ENCODE measurements at regions not wholly inside any gene's neighbourhood (a gene's known extent, or its start where the extent isn't known, plus 50 kb on each side); places are given as distances from the start of the nearest gene placed in this dataset.

DNA sequence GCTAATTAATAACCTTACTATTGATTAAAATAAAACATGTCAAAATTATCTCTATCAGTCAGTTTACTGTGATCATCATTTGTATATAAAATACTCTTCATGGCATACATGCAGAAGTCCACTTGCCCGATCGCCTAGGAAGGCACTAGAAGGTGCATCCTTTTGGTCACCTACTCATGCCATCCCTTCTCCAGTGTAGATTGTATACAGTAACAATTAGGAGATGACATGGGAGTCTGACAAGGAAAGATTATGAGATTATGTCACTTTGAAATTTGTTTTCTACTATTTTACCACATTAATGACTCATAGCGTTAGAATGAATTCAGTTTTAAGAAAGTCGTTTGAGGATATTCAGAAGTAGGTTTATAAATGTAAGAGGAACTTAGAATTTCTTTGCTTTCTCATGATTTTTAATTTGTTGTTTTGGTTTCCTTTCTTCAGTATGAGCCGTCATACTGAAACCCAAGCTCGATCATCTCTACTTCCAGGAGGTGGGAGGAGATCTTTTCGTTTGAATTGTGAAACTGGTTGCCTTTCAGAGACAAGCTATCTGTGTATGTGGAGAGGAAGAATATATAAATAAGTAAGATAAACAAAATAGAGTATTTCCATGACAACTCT is 51.1 kb upstream of the UNC5C start (continued):
- no peak for TF ChIP-seq RFX5 (IDR thresholded peaks at IDR 0.05; ENCODE audit: low read depth, low read length)
- TF ChIP-seq, protein P1, sequence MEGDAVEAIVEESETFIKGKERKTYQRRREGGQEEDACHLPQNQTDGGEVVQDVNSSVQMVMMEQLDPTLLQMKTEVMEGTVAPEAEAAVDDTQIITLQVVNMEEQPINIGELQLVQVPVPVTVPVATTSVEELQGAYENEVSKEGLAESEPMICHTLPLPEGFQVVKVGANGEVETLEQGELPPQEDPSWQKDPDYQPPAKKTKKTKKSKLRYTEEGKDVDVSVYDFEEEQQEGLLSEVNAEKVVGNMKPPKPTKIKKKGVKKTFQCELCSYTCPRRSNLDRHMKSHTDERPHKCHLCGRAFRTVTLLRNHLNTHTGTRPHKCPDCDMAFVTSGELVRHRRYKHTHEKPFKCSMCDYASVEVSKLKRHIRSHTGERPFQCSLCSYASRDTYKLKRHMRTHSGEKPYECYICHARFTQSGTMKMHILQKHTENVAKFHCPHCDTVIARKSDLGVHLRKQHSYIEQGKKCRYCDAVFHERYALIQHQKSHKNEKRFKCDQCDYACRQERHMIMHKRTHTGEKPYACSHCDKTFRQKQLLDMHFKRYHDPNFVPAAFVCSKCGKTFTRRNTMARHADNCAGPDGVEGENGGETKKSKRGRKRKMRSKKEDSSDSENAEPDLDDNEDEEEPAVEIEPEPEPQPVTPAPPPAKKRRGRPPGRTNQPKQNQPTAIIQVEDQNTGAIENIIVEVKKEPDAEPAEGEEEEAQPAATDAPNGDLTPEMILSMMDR (IDR thresholded peaks at IDR 0.05 in 2 of 3, conservative IDR thresholded peaks at IDR 0.05 in 1 of 3; ENCODE audit: control insufficient read depth in 2 of 3, extremely low read depth in 1 of 3, insufficient read depth in 1 of 3, low read depth in 3 of 3, low read length in 3 of 3) = no peak
- TF ChIP-seq KLF5 (IDR thresholded peaks at IDR 0.05; ENCODE audit: partially characterized antibody) = no peak
- TF ChIP-seq CREM (IDR thresholded peaks at IDR 0.05; ENCODE audit: low read depth) = no peak
- no peak for TF ChIP-seq ZNF274 (IDR thresholded peaks at IDR 0.05; ENCODE audit: insufficient read depth, insufficient read length)
- TF ChIP-seq, protein P2, sequence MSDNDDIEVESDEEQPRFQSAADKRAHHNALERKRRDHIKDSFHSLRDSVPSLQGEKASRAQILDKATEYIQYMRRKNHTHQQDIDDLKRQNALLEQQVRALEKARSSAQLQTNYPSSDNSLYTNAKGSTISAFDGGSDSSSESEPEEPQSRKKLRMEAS (IDR thresholded peaks at IDR 0.05; ENCODE audit: low read depth, low read length) = no peak
- no peak for TF ChIP-seq ZNF24 (IDR thresholded peaks at IDR 0.05)
- no peak for TF ChIP-seq SREBF2 (IDR thresholded peaks at IDR 0.05; ENCODE audit: low read length)
- TF ChIP-seq FOS (IDR thresholded peaks at IDR 0.05; ENCODE audit: borderline replicate concordance, extremely low read depth, insufficient read length) = no peak
- no peak for TF ChIP-seq TCF7 (IDR thresholded peaks at IDR 0.05; ENCODE audit: borderline replicate concordance)
- TF ChIP-seq SP1 (IDR thresholded peaks at IDR 0.05; ENCODE audit: low read depth, low read length) = no peak
- TF ChIP-seq, protein P3, sequence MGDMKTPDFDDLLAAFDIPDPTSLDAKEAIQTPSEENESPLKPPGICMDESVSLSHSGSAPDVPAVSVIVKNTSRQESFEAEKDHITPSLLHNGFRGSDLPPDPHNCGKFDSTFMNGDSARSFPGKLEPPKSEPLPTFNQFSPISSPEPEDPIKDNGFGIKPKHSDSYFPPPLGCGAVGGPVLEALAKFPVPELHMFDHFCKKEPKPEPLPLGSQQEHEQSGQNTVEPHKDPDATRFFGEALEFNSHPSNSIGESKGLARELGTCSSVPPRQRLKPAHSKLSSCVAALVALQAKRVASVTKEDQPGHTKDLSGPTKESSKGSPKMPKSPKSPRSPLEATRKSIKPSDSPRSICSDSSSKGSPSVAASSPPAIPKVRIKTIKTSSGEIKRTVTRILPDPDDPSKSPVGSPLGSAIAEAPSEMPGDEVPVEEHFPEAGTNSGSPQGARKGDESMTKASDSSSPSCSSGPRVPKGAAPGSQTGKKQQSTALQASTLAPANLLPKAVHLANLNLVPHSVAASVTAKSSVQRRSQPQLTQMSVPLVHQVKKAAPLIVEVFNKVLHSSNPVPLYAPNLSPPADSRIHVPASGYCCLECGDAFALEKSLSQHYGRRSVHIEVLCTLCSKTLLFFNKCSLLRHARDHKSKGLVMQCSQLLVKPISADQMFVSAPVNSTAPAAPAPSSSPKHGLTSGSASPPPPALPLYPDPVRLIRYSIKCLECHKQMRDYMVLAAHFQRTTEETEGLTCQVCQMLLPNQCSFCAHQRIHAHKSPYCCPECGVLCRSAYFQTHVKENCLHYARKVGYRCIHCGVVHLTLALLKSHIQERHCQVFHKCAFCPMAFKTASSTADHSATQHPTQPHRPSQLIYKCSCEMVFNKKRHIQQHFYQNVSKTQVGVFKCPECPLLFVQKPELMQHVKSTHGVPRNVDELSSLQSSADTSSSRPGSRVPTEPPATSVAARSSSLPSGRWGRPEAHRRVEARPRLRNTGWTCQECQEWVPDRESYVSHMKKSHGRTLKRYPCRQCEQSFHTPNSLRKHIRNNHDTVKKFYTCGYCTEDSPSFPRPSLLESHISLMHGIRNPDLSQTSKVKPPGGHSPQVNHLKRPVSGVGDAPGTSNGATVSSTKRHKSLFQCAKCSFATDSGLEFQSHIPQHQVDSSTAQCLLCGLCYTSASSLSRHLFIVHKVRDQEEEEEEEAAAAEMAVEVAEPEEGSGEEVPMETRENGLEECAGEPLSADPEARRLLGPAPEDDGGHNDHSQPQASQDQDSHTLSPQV (IDR thresholded peaks at IDR 0.05) = no peak
- TF ChIP-seq PAX5 (IDR thresholded peaks at IDR 0.05; ENCODE audit: borderline replicate concordance, low read depth, low read length) = no peak
- TF ChIP-seq, protein P4, sequence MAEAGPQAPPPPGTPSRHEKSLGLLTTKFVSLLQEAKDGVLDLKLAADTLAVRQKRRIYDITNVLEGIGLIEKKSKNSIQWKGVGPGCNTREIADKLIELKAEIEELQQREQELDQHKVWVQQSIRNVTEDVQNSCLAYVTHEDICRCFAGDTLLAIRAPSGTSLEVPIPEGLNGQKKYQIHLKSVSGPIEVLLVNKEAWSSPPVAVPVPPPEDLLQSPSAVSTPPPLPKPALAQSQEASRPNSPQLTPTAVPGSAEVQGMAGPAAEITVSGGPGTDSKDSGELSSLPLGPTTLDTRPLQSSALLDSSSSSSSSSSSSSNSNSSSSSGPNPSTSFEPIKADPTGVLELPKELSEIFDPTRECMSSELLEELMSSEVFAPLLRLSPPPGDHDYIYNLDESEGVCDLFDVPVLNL (IDR thresholded peaks at IDR 0.05; ENCODE audit: low read depth, low read length) = no peak
- TF ChIP-seq, protein P5, sequence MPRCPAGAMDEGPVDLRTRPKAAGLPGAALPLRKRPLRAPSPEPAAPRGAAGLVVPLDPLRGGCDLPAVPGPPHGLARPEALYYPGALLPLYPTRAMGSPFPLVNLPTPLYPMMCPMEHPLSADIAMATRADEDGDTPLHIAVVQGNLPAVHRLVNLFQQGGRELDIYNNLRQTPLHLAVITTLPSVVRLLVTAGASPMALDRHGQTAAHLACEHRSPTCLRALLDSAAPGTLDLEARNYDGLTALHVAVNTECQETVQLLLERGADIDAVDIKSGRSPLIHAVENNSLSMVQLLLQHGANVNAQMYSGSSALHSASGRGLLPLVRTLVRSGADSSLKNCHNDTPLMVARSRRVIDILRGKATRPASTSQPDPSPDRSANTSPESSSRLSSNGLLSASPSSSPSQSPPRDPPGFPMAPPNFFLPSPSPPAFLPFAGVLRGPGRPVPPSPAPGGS (IDR thresholded peaks at IDR 0.05; ENCODE audit: borderline replicate concordance, insufficient read depth, low read depth, low read length, poor library complexity, severe bottlenecking) = no peak
- no peak for TF ChIP-seq ZNF622 (IDR thresholded peaks at IDR 0.05)
- no peak for TF ChIP-seq FOXM1 (IDR thresholded peaks at IDR 0.05; ENCODE audit: low read depth, low read length)
- no peak for TF ChIP-seq RBBP5 (conservative IDR thresholded peaks at IDR 0.05)
- TF ChIP-seq BMI1 (IDR thresholded peaks at IDR 0.05; ENCODE audit: borderline replicate concordance) = no peak
- peak; percentile 46; the same call in 1 of the 2 replicates for TF ChIP-seq MTA2 (IDR thresholded peaks at IDR 0.05; ENCODE audit: low read depth)
- peak; percentile 75 for TF ChIP-seq ATF7 (IDR thresholded peaks at IDR 0.05; ENCODE audit: low read depth)
- no peak for TF ChIP-seq NFIC (IDR thresholded peaks at IDR 0.05; ENCODE audit: low read depth, low read length)
- no peak for TF ChIP-seq CBX5 (IDR thresholded peaks at IDR 0.05; ENCODE audit: low read depth)
- TF ChIP-seq SMAD1 (IDR thresholded peaks at IDR 0.05; ENCODE audit: low read depth, partially characterized antibody) = no peak

All from GM12878 (cell line).